GM06990 (cell line): ENCODE measurements at regions not wholly inside any gene's neighbourhood (a gene's known extent, or its start where the extent isn't known, plus 50 kb on each side); places are given as distances from the start of the nearest gene placed in this dataset.

Experiments
- DNase-seq: peaks from one replicate; pipeline ENCODE4 v3.0.0-alpha.2; 2011; ENCODE audit not compliant: insufficient read length; ENCODE audit errors: extremely low read depth
- H3K27me3 ChIP-seq: replicated peaks from 2 replicates; pipeline ENCODE4 v1.6.0; 2011; ENCODE audit warnings: low read length; ENCODE audit not compliant: control insufficient read depth, insufficient read depth
- H3K36me3 ChIP-seq: 2 replicates; pipeline ENCODE4 v1.5.1; 2011; ENCODE audit warnings: low read length; ENCODE audit not compliant: control insufficient read depth, insufficient read depth
- H3K4me3 ChIP-seq: replicated peaks from 2 replicates; pipeline ENCODE4 v1.5.1; 2011; ENCODE audit warnings: low read depth, mild to moderate bottlenecking, control low read depth, low read length
- CTCF ChIP-seq: IDR thresholded peaks from 2 replicates; pipeline ENCODE4 v1.5.1; 2011; ENCODE audit warnings: low read length, control low read depth, mild to moderate bottlenecking, inconsistent platforms; ENCODE audit not compliant: insufficient read depth, poor library complexity, severe bottlenecking

GRCh38 chr7:34392972-34393371, 265.0 kb upstream of the NPSR1 start:
- no peaks in the 10 kb centered on the region for H3K27me3 ChIP-seq
- H3K36me3 ChIP-seq = no peaks in the 10 kb centered on the region
- no peak for TF ChIP-seq CTCF
- DNase-seq = no peak
- no peak overlapping the region for H3K4me3 ChIP-seq

GRCh38 chr7:34396437-34397064, 261.5 kb upstream of the NPSR1 start:
- Histone ChIP-seq H3K27me3 (no peaks in the 10 kb centered on the region), H3K36me3 (no peaks in the 10 kb centered on the region), H3K4me3 (no peak overlapping the region)
- peak; percentile 1 for DNase-seq
- TF ChIP-seq CTCF = no peak

- DNase-seq = no peak
- no peak for TF ChIP-seq CTCF
- H3K27me3 ChIP-seq = no peaks in the 10 kb centered on the region
- no peaks in the 10 kb centered on the region for H3K36me3 ChIP-seq
- H3K4me3 ChIP-seq = no peak overlapping the region
Observed at GRCh38 chr7:34401776-34402175, 256.2 kb upstream of the NPSR1 start.

- Histone ChIP-seq H3K4me3 (no peak overlapping the region), H3K27me3 (no peaks in the 10 kb centered on the region), H3K36me3 (no peaks in the 10 kb centered on the region)
- TF ChIP-seq CTCF = no peak
- DNase-seq = no peak
Observed at GRCh38 chr7:34406848-34407530, 251.0 kb upstream of the NPSR1 start.

GRCh38 chr7:34407586-34407985, 250.4 kb upstream of the NPSR1 start:
- no peak overlapping the region for H3K4me3 ChIP-seq
- no peak for DNase-seq
- no peak for TF ChIP-seq CTCF
- no peaks in the 10 kb centered on the region for H3K36me3 ChIP-seq
- H3K27me3 ChIP-seq = no peaks in the 10 kb centered on the region
